NCI-H187 (cell line): ENCODE measurements at regions not wholly inside any gene's neighbourhood (a gene's known extent, or its start where the extent isn't known, plus 50 kb on each side); places are given as distances from the start of the nearest gene placed in this dataset.
"Not testable (repeated sequence)": the region's sequence is repeated elsewhere in the genome, so short reads cannot be mapped to it uniquely, and the experiment has no call there.

Source experiments
- DNase-seq, 2 experiments: peaks; one replicate each; lab custom pipeline; 2025; lab: John Stamatoyannopoulos, UW

DNA sequence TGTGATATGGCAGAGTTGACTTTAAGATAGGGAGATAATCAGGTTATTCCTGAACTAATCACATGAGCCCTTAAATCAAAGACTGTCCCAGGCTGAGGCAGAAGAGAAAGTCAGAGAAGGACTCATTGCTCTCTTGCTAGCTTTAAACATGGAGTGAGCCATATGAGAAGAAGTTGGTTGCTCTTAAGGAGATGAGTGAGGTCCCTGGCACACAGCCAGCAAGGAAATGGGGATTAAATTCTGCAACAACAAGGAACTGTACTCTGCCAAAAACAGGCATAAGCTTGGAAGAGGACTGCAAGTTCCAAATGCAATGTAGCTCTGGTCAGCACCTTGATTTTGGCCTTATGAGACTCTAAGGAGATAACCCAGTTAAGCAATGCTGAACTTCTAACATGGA lies 457.0 kb downstream of the PLOD2 start:
- no peak for DNase-seq

DNA sequence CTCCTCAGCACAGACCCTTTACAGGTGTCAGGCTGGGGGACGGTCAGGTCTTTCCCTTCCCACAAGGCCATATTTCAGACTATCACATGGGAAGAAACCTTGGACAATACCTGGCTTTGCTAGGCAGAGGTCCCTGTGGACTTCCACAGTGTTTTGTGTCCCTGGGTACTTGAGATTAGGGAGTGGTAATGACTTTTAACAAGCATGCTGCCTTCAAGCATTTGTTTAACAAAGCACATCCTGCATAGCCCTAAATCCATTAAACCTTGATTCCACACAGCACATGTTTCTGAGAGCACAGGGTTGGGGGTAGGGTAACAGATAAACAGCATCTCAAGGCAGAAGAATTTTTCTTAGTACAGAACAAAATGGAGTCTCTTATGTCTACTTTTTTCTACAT lies 451.2 kb downstream of the PLOD2 start:
- DNase-seq: not testable (repeated sequence)

DNA sequence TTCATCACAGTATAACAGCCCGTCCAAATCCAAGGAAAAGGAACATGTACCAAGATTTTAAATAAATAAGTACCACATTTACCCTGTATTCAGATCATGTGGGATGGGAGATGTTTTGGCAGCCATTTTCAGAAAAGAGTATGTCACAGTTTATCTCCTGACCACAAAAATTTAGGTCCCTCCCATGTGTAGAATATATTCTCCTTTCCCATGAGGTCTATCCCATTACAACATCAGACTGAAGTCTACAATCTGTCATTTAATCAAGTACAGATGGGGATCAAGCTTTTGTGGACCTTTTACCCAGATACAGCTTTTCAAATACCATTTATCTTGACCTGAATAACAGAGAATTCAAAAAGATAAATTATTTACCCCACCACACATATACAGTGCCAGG lies 444.5 kb downstream of the PLOD2 start:
- DNase-seq: no peak

DNA sequence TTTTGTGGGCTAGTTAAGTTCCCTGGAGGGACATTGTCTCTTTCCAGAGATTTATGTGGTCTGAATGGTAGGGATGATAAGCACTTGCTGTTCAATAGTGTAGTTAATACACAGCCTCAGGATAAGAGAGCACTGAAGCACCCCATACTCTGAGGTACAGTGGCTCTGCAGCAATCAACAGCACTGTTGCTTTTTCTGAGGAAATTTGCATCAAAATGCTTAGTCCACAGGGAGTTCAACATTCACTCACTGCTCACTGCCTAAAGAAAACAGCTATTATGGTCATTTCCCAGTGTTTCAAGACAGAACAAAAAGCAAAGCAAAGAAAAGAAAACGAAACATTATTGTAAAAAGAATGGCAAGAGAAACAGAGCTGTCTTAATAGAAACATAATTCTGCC lies 441.9 kb downstream of the PLOD2 start:
- no peak for DNase-seq

DNA sequence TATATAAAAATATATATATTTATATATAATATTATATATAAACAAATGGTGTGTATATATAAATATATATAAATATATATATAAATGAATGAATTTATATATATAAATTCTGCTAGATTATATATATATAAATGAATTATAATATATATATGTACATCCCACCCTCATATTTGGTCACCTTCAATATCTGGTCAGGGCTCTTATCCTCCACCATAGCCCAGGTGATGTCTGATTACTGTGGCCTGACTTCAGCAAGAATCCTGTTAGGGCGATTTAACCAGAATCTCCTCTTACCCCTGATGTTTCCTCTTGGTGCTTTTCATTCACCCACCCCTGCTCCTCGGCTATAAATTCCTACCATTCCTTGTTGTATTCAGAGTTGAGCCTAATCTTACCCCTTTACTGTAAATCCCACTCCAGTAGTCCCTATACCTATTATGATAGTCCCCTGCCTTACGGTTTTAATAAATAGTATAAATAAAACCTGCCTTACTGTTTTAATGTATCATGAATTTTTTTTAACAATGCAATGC lies 439.6 kb downstream of the PLOD2 start:
- no peak for DNase-seq

DNA sequence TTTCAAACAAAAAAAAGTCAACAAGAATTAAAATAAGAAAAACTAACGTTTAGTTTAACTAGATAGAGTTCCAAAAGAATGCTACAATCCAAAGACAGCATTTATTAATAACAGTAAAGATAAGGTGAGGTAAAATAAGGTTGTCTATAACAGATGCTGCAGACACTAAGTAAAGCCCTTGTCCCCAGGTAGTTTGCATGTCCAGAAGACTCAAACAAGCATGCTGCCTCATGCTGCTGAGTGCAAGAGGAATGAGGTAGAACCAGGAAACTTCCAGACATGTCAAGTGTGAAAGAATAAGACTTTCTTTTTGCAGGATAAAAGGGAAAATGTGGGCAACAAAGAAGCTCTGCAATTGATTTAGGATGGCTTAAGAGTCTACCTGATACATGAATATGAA lies 439.2 kb downstream of the PLOD2 start:
- DNase-seq: no peak

DNA sequence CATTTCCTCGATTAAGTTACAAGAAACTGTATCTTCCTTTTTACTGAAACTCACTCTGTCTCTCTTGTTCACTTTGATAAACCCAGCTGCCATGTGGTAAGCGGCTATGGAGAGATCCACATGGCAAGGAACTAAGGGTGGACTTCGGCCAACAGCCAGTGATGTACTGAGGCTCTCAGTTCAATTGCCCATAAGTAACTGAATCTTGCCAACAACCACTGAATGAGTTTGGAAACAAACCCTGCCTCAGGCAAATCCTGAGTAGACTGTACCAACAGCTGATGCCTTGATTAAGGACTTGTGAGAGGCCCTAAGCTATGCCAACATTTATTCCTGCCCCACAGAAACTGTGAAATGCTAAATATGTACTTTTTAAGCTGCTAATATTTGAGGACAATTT lies 433.5 kb downstream of the PLOD2 start:
- DNase-seq: no peak

DNA sequence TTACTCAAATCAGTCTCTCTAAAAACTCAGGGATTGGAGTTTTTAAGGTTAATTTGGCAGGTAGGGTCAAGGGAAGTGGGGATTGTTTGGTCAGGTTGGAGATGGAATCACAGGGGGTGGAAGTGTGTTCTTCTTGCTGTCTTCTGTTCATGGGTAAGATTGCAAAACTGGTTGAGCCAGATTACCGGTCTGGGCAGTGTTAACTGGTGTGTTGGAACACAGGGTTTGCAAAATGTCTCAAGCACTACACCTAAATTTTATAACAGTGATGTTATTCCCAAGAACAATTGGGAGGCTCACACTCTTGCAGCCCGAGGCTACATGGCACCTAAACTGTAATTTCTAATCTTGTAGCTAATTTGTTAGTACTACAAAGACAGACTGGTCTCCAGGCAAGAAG lies 425.4 kb downstream of the PLOD2 start:
- DNase-seq: no peak

DNA sequence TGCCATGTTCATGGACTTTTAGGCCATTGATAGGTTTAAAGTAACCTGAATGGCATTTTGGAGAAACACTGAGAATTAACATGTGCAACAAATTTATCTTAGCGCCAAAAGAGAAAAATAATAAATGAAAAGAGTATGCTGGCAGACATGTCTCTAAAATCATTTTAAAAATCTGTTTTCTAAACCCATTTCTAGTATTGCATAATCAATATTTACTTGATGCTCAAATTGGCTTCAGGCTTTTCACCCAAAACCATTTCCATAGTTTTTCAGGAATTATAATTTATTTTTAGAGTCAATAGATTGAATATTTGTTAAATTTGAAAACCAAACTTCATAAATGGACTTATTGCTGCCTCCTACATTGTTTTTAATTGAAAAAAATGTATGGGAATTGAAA lies 423.0 kb downstream of the PLOD2 start:
- DNase-seq: no peak

DNA sequence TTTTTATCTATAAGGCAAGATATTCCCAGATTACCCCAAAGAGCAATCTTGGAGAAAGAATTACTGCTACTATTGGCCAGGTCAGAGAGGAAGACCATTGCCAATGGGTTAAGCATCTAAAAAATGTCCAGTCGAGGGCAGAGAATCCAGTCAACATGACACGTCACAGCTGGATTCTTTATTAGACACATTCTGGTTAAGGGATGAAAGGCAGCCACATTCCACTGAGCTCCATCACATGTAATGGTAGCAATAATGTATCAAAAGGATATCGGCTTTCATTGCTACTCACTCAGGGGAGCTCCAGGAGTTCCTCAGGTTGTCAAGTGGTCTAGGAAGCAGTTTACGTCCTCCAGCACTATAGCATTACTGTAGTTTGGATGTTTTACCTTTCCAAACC lies 421.1 kb downstream of the PLOD2 start:
- DNase-seq: no peak

DNA sequence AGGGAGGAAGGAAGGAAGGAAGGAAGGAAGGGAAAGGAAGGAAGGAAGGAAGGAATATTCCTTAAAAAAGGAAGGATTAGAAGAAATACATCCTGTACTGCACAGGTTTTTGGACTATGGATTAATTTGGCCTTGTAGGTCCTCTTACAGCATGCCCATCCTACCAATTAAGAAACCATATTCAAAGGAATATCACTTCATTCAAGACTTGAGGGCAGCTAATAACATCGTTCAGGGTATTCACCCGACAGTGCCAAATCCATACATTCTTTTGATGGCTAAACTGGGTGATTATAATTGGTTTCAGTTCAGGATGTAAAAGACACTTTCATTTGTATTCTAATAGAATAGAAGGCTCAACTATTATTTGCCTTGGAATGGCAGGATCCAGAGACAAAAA lies 410.3 kb downstream of the PLOD2 start:
- no peak for DNase-seq

DNA sequence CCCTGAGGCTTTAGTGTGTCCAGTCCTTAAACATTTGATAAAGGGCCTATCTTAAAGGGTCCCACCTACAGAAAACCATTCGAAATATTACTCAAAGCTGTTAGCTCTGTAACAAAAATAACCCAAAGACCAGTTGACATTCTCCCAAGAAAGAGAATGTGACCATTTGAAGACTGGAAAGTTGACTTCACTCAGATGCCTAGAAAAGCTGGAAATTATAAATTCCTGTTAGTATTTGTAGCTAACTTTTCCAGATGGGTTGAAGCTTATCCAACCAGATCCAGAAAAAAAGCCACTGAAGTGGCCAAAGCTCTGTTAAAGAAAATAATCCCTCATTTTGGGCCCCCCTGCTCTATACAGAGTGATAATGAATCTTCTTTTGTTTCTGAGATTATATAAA lies 408.4 kb downstream of the PLOD2 start:
- no peak for DNase-seq

DNA sequence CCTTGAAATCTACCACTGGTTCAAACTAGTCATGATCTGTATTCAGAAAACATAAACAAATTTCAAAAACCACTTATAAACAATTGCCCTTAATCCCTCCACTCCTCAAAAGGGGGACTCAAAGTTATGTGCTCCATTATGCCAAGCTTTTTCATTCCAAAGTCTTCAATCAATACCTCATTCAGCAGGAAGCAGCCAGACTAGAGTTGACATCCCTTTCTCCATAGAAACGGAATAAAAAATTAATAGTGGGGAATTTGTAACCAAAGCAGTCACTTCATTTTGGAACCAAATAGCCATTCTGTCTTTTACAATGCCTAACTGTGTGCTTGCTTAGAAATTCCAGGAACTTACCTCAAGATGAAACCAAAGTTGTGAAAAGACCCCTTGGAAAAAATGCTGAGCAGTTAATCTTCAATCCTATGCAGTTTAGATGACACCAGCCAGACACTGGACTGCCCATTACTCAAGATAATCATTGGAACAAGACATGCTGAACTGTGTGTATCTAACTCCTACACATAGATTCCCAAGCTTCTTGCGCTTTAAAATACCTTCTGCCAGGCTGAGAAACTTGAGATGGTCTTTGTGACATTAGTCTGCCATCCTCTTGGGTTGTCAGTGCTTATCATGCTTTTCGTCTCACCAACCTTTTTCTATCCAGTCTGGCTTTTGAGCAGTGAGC lies 406.2 kb downstream of the PLOD2 start:
- no peak for DNase-seq

DNA sequence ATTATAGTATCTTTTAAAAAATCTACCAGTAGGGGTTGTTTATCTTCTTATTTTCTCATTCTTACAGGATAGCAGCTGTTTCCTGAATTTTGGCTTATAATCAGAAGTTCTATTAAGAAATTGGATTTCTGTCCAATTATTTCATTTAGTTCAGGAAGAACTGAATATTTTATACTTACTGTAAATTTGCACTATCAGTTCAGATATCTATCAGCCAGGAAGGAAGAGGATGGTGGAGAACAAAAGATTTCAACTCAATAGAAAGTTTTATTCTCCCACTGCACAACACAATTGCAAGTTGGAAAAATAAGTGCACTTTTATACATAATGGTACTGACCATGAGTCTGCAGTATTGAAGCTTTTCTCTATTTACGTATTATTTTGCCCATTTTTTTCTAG lies 400.9 kb downstream of the PLOD2 start:
- DNase-seq: no peak

DNA sequence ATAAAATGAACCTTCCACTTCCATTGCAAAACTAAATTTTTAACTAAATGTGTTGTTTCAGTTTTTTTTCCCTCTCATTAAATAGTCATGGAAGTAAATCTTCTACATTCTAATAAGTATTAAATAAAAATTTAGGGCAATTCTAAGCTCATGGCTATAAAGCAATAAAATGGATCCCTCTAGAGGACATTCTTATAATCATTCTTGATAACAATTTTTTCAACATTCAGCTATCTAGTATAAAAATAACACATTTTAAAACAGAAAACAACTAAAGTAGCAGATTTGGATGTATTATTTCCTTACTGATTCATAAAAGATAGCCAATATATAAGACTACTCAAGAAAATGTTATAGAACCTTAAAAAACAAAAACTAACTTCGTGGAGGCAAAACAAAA lies 393.1 kb downstream of the PLOD2 start:
- DNase-seq: no peak

DNA sequence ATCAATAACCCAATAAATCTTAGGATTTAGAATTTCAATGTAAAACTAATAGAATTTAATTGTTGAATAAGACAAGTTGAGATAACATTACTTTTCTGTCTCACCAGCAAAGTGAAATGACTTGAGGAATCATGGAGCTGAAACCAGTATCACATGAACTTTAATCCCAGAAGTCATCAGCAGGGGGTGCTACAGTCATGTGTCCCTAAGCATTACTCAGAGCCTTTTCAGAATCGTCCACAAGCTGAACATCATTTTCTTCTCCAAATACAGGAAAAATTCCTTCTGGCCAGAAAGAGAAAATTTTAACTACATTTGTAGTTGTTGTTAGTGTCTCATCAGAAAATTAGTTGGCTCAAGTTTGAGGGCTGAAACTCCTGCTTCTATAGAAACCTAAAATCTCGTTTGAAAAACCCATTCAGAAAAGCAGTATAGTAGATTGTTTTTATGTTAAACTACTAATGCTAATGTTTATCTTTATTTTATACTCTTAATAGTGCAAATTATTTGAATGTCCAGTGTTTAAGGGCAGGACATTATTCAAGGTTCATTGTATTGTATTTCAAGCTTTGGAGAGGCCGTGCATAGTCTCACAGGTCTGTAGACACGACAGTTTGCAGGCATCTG lies 384.1 kb downstream of the PLOD2 start:
- DNase-seq: no peak

DNA sequence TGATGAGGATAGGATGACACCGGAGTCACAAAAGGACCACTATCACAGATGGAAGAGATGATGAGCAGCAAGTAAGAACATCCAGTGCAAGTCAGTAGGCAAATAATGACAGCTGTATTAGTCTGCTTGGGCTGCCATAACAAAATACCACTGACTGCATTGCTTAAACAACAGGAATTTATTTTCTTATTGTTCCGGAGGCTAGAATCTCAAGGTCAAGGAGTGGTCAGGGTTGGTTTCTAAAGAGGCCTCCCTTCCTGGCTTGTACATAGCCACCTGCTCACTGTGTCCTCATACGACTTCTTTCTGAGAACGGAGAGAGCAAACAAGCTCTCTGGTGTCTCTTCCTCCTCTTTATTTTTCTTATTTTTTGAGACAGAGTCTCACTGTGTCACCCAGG lies 380.7 kb downstream of the PLOD2 start:
- no peak for DNase-seq

DNA sequence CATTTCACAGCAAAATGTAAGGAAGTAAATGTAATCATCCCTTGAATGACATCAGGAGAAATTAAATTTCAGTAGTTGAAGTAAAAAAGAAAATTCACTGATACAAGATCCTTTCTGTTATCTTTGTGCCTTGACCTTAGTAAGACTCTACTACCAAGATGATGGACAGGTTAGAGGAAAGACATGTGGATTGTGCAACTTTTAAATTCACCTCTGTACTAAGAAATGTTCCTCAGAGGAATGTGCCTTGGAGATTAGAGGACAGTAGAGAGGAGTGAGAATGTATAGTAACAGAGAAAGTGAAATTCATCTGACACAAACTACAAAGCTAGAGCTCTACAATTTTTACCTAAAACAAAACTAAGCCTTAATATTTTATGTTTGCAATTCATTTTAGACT lies 375.3 kb downstream of the PLOD2 start:
- DNase-seq: no peak

DNA sequence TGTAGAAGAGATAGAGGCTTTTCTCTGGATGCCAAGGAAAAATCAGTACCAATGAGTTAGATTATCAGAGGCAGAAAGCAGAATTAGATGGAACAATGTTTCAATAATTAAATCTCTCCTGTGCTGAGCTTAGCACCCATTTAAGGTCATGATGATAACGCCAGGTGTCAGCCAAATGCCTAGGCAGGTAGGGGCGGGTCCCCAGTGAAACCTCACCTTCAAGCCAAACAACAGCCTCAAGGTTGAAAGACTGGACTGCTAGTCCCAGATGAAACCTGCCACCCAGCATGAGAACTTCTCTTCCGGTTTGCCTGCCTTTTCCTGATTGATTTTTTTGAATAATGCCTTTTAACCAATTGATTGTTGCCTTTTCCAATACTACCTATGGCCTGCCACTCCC lies 363.0 kb downstream of the PLOD2 start:
- DNase-seq: no peak

DNA sequence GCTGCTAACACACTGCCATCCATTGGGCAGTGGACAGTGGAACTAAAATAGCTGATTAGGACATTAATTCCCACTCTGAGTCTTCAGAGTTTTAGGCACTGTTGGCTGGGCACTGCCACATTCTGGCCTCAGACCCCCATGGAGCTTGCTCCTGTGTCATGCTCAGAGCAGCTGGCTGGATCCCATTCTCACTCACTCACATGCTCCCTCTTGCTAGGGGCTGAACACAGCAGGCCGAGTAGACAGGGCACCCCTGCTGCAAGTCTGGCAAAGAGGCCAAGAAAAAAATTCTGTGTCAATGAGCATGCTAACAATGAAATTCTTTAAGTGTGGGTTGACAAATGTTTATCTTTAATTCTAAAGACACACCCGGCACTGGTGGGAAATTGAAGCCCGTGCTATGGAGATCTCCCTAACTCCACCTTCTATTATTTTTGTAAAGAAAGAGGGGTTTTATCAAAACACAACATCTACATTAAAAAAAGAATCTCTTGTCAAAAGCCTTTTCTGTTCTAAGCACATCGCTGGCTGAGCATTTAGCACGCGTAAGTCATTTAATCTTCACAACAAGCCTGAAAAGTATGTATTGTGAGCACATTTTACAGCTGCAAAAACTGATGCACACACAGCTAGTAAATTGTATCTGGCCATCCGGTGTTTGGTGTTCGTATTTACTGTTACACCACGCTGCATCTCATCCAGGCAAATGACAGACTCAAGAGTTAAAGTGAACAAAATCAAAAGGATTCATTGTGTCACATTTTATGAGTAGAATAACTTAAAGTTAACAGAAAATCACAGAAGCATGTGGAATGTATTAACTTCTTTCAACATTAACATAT lies 362.1 kb downstream of the PLOD2 start:
- no peak for DNase-seq

DNA sequence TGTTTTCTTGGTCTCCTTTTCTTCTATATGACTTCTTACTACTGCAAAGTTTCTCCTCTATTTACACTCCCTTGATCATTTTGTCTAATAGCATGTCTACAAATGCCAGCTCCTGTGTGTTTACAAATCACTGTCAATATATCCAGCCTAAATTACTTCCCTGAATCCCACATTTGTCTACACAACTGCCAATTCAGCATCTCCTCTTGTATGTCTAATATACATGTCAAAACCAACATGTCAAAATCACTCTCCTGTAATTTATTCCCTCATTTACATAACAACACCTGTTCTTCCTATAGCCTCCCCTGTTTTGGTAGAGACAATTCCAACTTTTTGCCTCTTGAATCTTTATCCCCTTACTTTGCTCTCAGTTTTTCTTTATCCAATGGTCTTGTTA lies 359.3 kb downstream of the PLOD2 start:
- DNase-seq: no peak

DNA sequence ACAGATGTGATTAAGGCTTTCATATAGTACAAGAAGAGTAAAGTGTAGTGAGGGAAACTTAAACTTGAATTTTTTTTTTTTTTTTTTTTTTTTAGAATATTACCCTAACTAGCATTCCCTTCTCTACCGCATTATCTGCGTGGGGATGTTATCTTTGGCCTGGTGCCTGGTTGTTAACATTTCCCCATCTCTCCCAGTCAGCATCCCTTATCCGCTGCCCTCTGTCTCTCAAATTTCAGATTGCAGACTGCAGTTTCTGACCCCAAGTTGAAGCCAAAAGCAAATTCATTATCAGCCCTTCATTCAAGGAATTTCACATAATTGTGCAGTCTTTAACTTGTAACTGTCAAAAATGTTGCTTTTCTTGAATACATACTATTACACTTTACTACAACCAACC lies 353.0 kb downstream of the PLOD2 start:
- DNase-seq: no peak

DNA sequence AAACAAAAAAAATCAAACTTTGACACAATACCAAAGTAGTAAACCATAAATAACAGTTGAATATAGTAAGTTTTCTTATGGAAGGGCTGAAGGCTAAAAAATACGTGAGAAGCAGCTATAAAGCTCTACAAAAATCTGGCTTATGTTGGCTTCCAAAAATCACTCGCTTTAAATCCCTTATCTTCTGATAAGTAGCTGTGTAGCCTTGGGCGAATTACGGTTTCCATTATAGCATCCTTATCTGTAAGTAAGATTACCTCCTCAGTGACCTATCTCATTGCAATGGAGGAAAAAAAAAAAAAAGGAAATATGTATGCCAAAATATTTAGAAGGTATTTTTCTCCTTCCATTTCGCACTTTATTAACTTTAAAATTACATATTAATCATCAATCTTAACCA lies 348.6 kb downstream of the PLOD2 start:
- DNase-seq: no peak
